Upper lobe of left lung (tissue), 4 donors: ENCODE measurements at regions not wholly inside any gene's neighbourhood (a gene's known extent, or its start where the extent isn't known, plus 50 kb on each side); places are given as distances from the start of the nearest gene placed in this dataset.

ENCODE experiments used
- EP300 ChIP-seq, 4 donors: sonication (generic); formaldehyde crosslinking; IDR thresholded peaks; one replicate each; pipeline ENCODE4 v1.5.1; 2017; ENCODE audit warnings: antibody characterized with exemption in 4 of 4, control low read depth in 2 of 4
- POLR2A ChIP-seq, 4 donors: fragments of 450-650 bp; IDR thresholded peaks; one replicate each; pipeline ENCODE4 v1.5.1; 2016 to 2017; ENCODE audit warnings: antibody characterized with exemption in 4 of 4, mild to moderate bottlenecking in 2 of 4
- POLR2AphosphoS5 ChIP-seq, 2 donors: sonication (generic); formaldehyde crosslinking; IDR thresholded peaks; one replicate each; pipeline ENCODE4 v1.5.1; 2017; ENCODE audit warnings: antibody characterized with exemption in 2 of 2
- TF ChIP-seq, protein P1 (sequence below), 6 experiments: fragments of 450-650 bp in 4 of 6; fragments of 200-600 bp in 2 of 6; sonication (generic) in 2 of 6; IDR thresholded peaks; one replicate each; pipeline ENCODE4 v1.5.1; 2016 to 2019; ENCODE audit warnings: antibody characterized with exemption in 6 of 6

DNA sequence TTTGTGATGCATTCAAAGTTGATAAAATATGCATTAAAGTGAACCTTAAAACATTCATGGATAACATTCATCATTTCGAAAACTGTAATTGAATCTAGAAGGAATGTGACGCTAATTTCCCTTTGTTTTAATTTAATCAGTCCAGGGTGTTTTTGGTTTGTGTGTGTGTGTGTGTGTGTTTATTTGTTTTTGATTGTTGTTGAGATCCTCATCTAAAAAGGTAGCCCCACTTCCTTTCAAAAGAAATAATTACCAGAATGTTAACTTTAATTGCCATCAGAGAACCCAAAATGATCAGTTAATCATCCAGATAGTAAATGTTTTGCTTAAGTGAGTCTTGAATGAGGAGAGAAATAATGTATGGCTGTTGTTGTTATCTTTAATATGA, 74.5 kb upstream of the PTPRZ1 start:
- TF ChIP-seq, protein P1, sequence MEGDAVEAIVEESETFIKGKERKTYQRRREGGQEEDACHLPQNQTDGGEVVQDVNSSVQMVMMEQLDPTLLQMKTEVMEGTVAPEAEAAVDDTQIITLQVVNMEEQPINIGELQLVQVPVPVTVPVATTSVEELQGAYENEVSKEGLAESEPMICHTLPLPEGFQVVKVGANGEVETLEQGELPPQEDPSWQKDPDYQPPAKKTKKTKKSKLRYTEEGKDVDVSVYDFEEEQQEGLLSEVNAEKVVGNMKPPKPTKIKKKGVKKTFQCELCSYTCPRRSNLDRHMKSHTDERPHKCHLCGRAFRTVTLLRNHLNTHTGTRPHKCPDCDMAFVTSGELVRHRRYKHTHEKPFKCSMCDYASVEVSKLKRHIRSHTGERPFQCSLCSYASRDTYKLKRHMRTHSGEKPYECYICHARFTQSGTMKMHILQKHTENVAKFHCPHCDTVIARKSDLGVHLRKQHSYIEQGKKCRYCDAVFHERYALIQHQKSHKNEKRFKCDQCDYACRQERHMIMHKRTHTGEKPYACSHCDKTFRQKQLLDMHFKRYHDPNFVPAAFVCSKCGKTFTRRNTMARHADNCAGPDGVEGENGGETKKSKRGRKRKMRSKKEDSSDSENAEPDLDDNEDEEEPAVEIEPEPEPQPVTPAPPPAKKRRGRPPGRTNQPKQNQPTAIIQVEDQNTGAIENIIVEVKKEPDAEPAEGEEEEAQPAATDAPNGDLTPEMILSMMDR (IDR thresholded peaks at IDR 0.05), result no peak
- TF ChIP-seq EP300 (IDR thresholded peaks at IDR 0.05), result no peak
- no peak for TF ChIP-seq POLR2A (IDR thresholded peaks at IDR 0.05)
- TF ChIP-seq POLR2AphosphoS5 (IDR thresholded peaks at IDR 0.05), result no peak
